Panc1 (cell line): ENCODE measurements at regions not wholly inside any gene's neighbourhood (a gene's known extent, or its start where the extent isn't known, plus 50 kb on each side); places are given as distances from the start of the nearest gene placed in this dataset.

Experiments used
- ATAC-seq: fragments of 200-7000 bp; cut with Tn5 transposase; 2 replicates; pipeline ENCODE4 v1.9.1; 2020; ENCODE audit warnings: mild to moderate bottlenecking, moderate library complexity
- BruUV-seq: library from RNA; stranded (reverse); fragments of 400-500 nt; replicated peaks from 2 replicates; lab custom pipeline; 2021; lab: Mats Ljungman, UMichigan
- CTCF ChIA-PET: fragments of 300-600 bp; sonication (Branson Sonifier 250); formaldehyde crosslinking; loops from one replicate; lab custom pipeline; 2022; ENCODE audit warnings: antibody characterized with exemption; lab: Charles Lee
- POLR2A ChIA-PET: fragments of 300-600 bp; sonication (Branson Sonifier 250); formaldehyde crosslinking; loops from one replicate; lab custom pipeline; 2022; ENCODE audit warnings: antibody characterized with exemption; lab: Charles Lee
- DNase-seq: peaks from one replicate; pipeline ENCODE4 v3.0.0-alpha.2; 2010; ENCODE audit warnings: low read depth, low spot score
- H3K27ac ChIP-seq: 2 replicates; pipeline ENCODE4 v1.5.1; 2011; ENCODE audit warnings: mild to moderate bottlenecking, low read length, inconsistent platforms
- H3K27me3 ChIP-seq: fragments of 200-500 bp; sonication (Bioruptor generic); 2 replicates; pipeline ENCODE4 v1.6.0; 2014; ENCODE audit warnings: low read length, inconsistent platforms; ENCODE audit not compliant: control insufficient read depth, insufficient read depth
- H3K36me3 ChIP-seq: fragments of 200-500 bp; sonication (Bioruptor generic); 2 replicates; pipeline ENCODE4 v1.5.1; 2014; ENCODE audit warnings: inconsistent platforms, mild to moderate bottlenecking, low read length, moderate library complexity; ENCODE audit not compliant: control insufficient read depth, insufficient read depth
- H3K4me1 ChIP-seq: 2 replicates; pipeline ENCODE4 v1.5.1; 2011; ENCODE audit warnings: inconsistent platforms, mild to moderate bottlenecking, low read length, moderate library complexity; ENCODE audit not compliant: control insufficient read depth, insufficient read depth
- H3K4me3 ChIP-seq, 2 experiments: 2 replicates each; pipeline ENCODE4 v1.5.1; 2011 to 2012; ENCODE audit warnings: low read depth in 2 of 2, low read length in 2 of 2, mild to moderate bottlenecking in 2 of 2, inconsistent platforms in 1 of 2, moderate library complexity in 1 of 2
- H3K9me3 ChIP-seq: fragments of 200-500 bp; sonication (Bioruptor generic); 2 replicates; pipeline ENCODE4 v1.5.1; 2014; ENCODE audit warnings: low read depth, mild to moderate bottlenecking, inconsistent platforms, low read length, moderate library complexity; ENCODE audit not compliant: control insufficient read depth, insufficient read depth
- CTCF ChIP-seq: fragments of 450-650 bp; IDR thresholded peaks from 2 replicates; pipeline ENCODE4 v1.5.1; 2017; ENCODE audit warnings: mild to moderate bottlenecking
- POLR2AphosphoS5 ChIP-seq: IDR thresholded peaks from 2 replicates; pipeline ENCODE4 v1.6.1; 2012; ENCODE audit warnings: mild to moderate bottlenecking, low read depth, low read length, moderate library complexity
- REST ChIP-seq, 2 experiments: IDR thresholded peaks; 2 replicates each; pipeline ENCODE4 v1.6.1; 2011 to 2012; ENCODE audit warnings: low read depth in 2 of 2, control low read depth in 1 of 2, low read length in 1 of 2, mild to moderate bottlenecking in 1 of 2, moderate library complexity in 1 of 2; ENCODE audit not compliant: insufficient read depth in 1 of 2
- SIN3A ChIP-seq: IDR thresholded peaks from 2 replicates; pipeline ENCODE4 v1.6.1; 2012; ENCODE audit warnings: low read depth, mild to moderate bottlenecking, low read length, moderate library complexity, borderline replicate concordance; ENCODE audit not compliant: insufficient read depth
- TCF7L2 ChIP-seq: IDR thresholded peaks from 2 replicates; pipeline ENCODE4 v1.6.1; 2011; ENCODE audit warnings: mild to moderate bottlenecking, low read depth, low read length, inconsistent platforms
- in situ Hi-C: cut with HindIII; loops from 2 replicates; pipeline ENCODE4 v1.10.0; 2016; ENCODE audit warnings: low sequenced_read_pairs, low pct_unique_long_range_greater_than_20kb
- intact Hi-C: fragments of 100-400 bp; cut with micrococcal nuclease; formaldehyde crosslinking; loops from one replicate; pipeline ENCODE4 v1.10.0; 2022; ENCODE audit not compliant: unreplicated experiment

GRCh38 chr11:69369945-69370344, 76.0 kb downstream of the MYEOV start:
- no peak for DNase-seq
- POLR2A ChIA-PET: no interaction called here
- Histone ChIP-seq H3K4me1 (peaks cover 10% of the 10 kb centered on the region), H3K4me3 (no peak overlapping the region), H3K27ac (no peak overlapping the region), H3K27me3 (no peaks in the 10 kb centered on the region), H3K9me3 (no peaks in the 10 kb centered on the region), H3K36me3 (no peaks in the 10 kb centered on the region)
- in situ Hi-C loops: no loop called here
- no TSS peak for BruUV-seq
- intact Hi-C loops: loop anchor here (10.0 kb wide), 2 partner anchors 75 to 255 kb away; partner anchors contain the start of gene MYEOV
- CTCF ChIA-PET: no interaction called here
- TF ChIP-seq SIN3A: no peak
- no peak for TF ChIP-seq TCF7L2
- TF ChIP-seq CTCF: no peak
- TF ChIP-seq REST (IDR thresholded peaks at IDR 0.05; ENCODE audit: insufficient read depth in 1 of 2, low read depth in 2 of 2, low read length in 1 of 2): no peak
- no peak for TF ChIP-seq POLR2AphosphoS5
- no peak for ATAC-seq

GRCh38 chr11:69370984-69371709, 77.2 kb downstream of the MYEOV start:
- no peaks in the 10 kb centered on the region for H3K36me3 ChIP-seq
- H3K27me3 ChIP-seq: no peaks in the 10 kb centered on the region
- intact Hi-C loops (loop anchor here (10.0 kb wide), 1 partner anchor 256 kb away; no protein-coding TSS in a partner anchor), in situ Hi-C loops (no loop called here)
- H3K4me1 ChIP-seq: peaks cover 16% of the 10 kb centered on the region
- no TSS peak for BruUV-seq
- ATAC-seq: no peak
- no peaks in the 10 kb centered on the region for H3K9me3 ChIP-seq
- H3K4me3 ChIP-seq: no peak overlapping the region
- H3K27ac ChIP-seq: no peak overlapping the region
- no peak for DNase-seq
- CTCF ChIA-PET: no interaction called here
- POLR2A ChIA-PET: no interaction called here
- TF ChIP-seq CTCF (no peak), POLR2AphosphoS5 (no peak), TCF7L2 (no peak), REST (IDR thresholded peaks at IDR 0.05; ENCODE audit: insufficient read depth in 1 of 2, low read depth in 2 of 2, low read length in 1 of 2) (no peak), SIN3A (no peak)
